ENCODE measurements at regions not wholly inside any gene's neighbourhood (a gene's known extent, or its start where the extent isn't known, plus 50 kb on each side); places are given as distances from the start of the nearest gene placed in this dataset.

DNA sequence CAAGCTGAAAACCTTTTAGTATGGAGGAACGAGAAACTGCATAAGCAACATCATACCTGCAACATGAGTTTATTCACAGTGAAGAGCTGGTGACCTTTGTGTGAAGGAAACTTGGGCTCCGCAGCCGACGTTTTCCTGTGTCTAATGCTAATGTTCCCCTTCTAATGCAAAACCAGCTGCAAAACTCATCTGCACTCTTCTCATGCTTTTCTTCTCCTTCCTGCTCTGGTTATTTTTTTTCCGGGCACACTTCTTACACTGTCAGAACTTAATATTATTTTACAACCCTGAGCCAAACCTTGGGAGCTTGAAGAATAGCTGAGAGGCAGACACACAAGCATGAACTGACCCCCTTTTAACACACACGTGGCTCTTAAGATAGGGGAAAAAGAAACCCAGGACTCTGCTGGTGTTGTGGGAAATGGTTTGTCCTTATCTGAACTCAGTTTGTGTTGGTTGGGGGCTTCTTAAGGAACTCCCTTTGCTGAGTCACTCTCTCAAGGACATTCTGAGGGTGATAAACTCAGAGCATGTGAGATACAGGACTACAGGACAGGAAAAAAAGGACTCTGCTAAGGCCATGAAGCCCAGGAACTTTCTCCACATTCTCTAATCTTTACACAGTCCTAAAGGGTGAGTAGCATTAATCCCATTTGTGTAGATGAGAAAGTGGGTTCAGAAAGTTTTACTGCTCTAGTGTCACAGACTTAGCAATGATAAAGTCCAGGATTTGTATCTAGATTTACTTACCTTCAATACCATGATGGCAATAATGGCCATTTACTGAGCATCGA, 439.3 kb upstream of the TRIB2 start:
- Histone ChIP-seq H3K36me3 (no peaks in the 10 kb centered on the region), H3K27me3 (no peaks in the 10 kb centered on the region), H3K9me3 (no peaks in the 10 kb centered on the region), H3K4me1 (no peaks in the 10 kb centered on the region), H3K4me3 (no peak overlapping the region), H3K27ac (no peak overlapping the region)
- WGBS, 2 donors, result 51 to 54% methylated on average over 7 of the region's 7 CpGs
- no peak for DNase-seq (ENCODE audit: low spot score in 2 of 2)
- TF ChIP-seq POLR2A (IDR thresholded peaks at IDR 0.05), result no peak
- TF ChIP-seq, protein P1, sequence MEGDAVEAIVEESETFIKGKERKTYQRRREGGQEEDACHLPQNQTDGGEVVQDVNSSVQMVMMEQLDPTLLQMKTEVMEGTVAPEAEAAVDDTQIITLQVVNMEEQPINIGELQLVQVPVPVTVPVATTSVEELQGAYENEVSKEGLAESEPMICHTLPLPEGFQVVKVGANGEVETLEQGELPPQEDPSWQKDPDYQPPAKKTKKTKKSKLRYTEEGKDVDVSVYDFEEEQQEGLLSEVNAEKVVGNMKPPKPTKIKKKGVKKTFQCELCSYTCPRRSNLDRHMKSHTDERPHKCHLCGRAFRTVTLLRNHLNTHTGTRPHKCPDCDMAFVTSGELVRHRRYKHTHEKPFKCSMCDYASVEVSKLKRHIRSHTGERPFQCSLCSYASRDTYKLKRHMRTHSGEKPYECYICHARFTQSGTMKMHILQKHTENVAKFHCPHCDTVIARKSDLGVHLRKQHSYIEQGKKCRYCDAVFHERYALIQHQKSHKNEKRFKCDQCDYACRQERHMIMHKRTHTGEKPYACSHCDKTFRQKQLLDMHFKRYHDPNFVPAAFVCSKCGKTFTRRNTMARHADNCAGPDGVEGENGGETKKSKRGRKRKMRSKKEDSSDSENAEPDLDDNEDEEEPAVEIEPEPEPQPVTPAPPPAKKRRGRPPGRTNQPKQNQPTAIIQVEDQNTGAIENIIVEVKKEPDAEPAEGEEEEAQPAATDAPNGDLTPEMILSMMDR (IDR thresholded peaks at IDR 0.05), result no peak
- no peak for TF ChIP-seq EP300 (IDR thresholded peaks at IDR 0.05)

DNA sequence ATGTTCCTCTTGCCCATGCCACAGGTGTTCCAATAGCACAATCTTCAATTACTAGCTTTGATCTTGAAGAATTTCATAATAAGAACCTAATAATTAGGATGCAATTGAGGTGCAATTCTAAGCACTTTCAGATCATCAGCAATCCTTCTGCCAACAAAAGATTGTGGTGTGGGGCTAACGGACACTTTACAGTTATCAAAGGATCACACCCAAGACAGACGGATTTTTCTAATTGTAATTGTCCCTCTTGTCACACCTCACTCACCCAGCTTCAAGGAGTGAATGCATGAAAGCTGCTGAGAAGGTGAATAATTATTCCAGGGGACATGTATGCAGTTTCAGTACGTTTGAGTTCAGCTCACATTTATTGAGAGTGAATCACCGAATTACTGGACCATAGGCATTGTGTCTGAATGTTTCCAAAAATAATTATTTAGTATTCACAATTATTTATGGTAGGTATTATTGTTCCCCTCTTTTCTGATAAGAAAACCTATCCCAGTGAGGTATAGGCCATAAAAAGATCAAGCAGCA, 438.5 kb upstream of the TRIB2 start:
- H3K4me3 ChIP-seq, result no peak overlapping the region
- no peak overlapping the region for H3K27ac ChIP-seq
- H3K27me3 ChIP-seq, result no peaks in the 10 kb centered on the region
- H3K4me1 ChIP-seq, result no peaks in the 10 kb centered on the region
- no peaks in the 10 kb centered on the region for H3K36me3 ChIP-seq
- no peaks in the 10 kb centered on the region for H3K9me3 ChIP-seq
- no peak for DNase-seq (ENCODE audit: low spot score in 2 of 2)
- 84 to 89% methylated on average over 4 of the region's 4 CpGs for WGBS, 2 donors
- TF ChIP-seq EP300 (IDR thresholded peaks at IDR 0.05), result no peak
- no peak for TF ChIP-seq POLR2A (IDR thresholded peaks at IDR 0.05)
- TF ChIP-seq, protein P1 (IDR thresholded peaks at IDR 0.05), result no peak

DNA sequence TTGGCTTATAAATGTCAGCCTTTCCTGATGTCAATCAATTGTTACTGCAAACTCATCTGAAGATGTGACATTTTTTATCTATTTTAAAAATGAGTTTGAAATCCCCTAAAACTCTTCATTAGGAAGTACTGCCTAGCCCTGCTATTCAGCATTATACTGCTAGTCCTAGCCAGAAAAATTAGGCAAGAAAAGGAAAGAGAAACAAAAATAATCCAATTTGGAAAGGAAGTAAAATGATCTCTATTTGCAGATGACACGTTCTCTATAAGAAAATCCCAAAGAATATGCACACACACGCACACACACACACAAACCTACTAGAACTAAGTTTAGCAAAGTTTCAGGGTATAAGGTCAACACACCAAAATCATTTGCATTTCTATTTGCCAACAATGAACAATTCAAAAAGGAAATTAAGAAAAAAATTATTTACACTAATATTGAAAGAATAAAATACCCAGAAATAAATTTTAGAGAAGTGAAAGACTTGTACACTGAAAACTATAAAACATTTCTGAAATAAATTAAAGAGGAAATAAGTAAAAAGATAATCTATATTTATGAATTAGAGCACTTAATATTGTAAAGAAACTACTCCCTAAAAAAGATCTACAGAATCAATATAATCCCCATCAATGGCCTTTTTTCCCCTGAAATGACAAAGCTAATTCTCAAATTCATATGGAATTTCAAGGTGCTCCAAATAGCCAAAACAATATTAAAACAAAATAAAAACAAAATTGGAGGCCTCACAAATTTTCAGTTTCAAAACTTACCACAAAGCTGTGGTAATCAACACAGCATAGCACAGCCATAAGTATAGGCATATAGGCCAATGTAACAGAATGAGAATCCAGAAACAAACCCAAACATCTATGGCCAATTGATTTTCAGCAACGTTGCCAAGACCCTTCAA, 433.7 kb upstream of the TRIB2 start:
- no peaks in the 10 kb centered on the region for H3K4me1 ChIP-seq
- no peaks in the 10 kb centered on the region for H3K27me3 ChIP-seq
- no peaks in the 10 kb centered on the region for H3K9me3 ChIP-seq
- DNase-seq (ENCODE audit: low spot score in 2 of 2), result no peak
- H3K4me3 ChIP-seq, result no peak overlapping the region
- 67 to 81% methylated on average over 3 of the region's 3 CpGs for WGBS, 2 donors
- no peaks in the 10 kb centered on the region for H3K36me3 ChIP-seq
- no peak overlapping the region for H3K27ac ChIP-seq
- no peak for TF ChIP-seq EP300 (IDR thresholded peaks at IDR 0.05)
- TF ChIP-seq, protein P1 (IDR thresholded peaks at IDR 0.05), result no peak
- TF ChIP-seq POLR2A (IDR thresholded peaks at IDR 0.05), result no peak

DNA sequence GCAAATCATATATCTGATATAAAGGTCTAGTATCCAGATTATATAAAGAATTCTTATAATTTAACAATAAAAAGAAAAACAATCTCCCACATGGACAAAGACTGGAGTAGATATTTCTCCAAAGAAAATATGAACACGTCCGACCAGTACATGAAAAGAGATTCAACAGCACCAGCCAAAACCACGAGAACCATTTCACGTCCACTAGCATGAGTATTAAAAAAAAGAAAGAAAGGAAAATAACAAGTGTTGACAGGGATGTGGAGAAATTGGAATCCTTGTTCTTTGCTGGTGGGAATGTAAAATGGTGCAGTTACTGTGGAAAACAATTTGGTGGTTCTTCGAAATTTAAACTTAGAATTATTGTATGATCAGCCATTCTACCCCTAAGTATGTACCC, 432.7 kb upstream of the TRIB2 start:
- Histone ChIP-seq H3K9me3 (no peaks in the 10 kb centered on the region), H3K4me1 (no peaks in the 10 kb centered on the region), H3K27ac (no peak overlapping the region), H3K27me3 (no peaks in the 10 kb centered on the region), H3K4me3 (no peak overlapping the region), H3K36me3 (no peaks in the 10 kb centered on the region)
- WGBS, 2 donors, result 58 to 75% methylated on average over 5 of the region's 5 CpGs
- TF ChIP-seq EP300 (IDR thresholded peaks at IDR 0.05) (no peak), POLR2A (IDR thresholded peaks at IDR 0.05) (no peak)
- TF ChIP-seq, protein P1 (IDR thresholded peaks at IDR 0.05), result no peak
- no peak for DNase-seq (ENCODE audit: low spot score in 2 of 2)

DNA sequence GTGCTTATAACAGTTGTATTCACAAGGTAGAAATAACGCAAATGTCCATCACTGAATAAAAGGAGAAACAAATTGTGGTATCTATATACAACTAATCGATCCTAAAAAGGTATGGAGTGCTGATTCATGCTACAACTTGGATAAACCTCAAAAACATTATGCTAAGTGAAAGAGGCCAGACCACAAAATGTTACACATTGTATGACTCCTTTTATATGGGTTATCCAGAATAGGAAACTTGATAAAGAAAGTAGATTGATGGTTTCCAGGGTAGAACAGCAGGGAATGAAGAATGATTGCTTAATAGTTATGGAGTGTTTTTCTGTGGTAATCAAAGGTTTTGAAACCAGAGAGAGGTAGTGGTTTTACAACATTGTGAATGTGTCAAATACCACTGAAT, 432.2 kb upstream of the TRIB2 start:
- 88 to 90% methylated on average over 2 of the region's 2 CpGs for WGBS, 2 donors
- TF ChIP-seq EP300 (IDR thresholded peaks at IDR 0.05) (no peak), POLR2A (IDR thresholded peaks at IDR 0.05) (no peak)
- TF ChIP-seq, protein P1 (IDR thresholded peaks at IDR 0.05), result no peak
- no peaks in the 10 kb centered on the region for H3K27me3 ChIP-seq
- no peaks in the 10 kb centered on the region for H3K4me1 ChIP-seq
- H3K27ac ChIP-seq, result no peak overlapping the region
- H3K4me3 ChIP-seq, result no peak overlapping the region
- no peak for DNase-seq (ENCODE audit: low spot score in 2 of 2)
- no peaks in the 10 kb centered on the region for H3K9me3 ChIP-seq
- H3K36me3 ChIP-seq, result no peaks in the 10 kb centered on the region

All from tibial nerve (tissue), 4 donors.